ENCODE measurements at regions not wholly inside any gene's neighbourhood (a gene's known extent, or its start where the extent isn't known, plus 50 kb on each side); places are given as distances from the start of the nearest gene placed in this dataset.

DNA sequence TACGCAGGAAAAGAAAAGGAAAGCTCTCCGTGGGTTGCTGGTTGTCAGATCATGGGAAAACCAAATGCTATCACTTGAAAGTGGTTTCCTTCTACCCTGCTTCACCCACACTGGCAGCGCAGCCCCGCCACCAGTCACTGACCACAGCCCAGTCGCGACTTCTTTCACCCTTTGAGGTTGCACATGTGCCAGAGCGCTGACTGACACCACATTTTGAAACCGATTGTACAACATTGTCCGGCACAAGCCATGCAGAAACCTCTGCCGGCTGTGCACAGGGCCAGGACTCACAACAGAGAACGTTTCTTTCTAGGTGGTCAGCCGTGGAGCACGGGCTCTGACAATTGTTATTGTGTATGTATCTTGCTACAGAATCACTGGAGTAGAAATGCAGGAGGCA is 827.2 kb upstream of the POU3F3 start:
- H3K4me3 ChIP-seq (ENCODE audit: low read depth, poor library complexity, severe bottlenecking), result no peak overlapping the region
- intact Hi-C loops (cut with DNase I; ENCODE audit: low total_unique reads), result no loop called here
- TF ChIP-seq POLR2A (IDR thresholded peaks at IDR 0.05), result no peak
- TF ChIP-seq, protein P1, sequence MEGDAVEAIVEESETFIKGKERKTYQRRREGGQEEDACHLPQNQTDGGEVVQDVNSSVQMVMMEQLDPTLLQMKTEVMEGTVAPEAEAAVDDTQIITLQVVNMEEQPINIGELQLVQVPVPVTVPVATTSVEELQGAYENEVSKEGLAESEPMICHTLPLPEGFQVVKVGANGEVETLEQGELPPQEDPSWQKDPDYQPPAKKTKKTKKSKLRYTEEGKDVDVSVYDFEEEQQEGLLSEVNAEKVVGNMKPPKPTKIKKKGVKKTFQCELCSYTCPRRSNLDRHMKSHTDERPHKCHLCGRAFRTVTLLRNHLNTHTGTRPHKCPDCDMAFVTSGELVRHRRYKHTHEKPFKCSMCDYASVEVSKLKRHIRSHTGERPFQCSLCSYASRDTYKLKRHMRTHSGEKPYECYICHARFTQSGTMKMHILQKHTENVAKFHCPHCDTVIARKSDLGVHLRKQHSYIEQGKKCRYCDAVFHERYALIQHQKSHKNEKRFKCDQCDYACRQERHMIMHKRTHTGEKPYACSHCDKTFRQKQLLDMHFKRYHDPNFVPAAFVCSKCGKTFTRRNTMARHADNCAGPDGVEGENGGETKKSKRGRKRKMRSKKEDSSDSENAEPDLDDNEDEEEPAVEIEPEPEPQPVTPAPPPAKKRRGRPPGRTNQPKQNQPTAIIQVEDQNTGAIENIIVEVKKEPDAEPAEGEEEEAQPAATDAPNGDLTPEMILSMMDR (IDR thresholded peaks at IDR 0.05), result no peak
- 85% methylated on average over 13 of the region's 13 CpGs for WGBS, 2 donors
- DNase-seq (ENCODE audit: low spot score in 2 of 2), result no peak

DNA sequence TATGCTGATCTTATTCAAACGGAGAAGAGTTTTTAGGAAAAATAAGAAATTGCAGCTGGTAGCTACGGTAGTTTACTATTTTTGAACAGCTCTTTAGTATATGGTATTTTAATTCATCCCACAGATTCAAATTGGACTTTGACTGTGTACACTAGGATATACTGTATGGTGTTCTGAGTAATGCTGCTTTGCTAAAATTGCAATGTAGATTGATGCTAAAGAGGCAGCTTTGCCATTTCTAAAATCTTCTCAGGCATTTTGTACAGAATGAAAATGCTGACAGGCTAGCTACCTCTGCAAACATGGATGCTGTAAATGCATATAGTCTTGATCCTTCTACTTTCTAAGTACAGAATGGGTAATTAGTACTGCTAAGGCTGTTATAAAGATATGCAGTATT is 826.6 kb upstream of the POU3F3 start:
- no peak overlapping the region for H3K4me3 ChIP-seq (ENCODE audit: low read depth, poor library complexity, severe bottlenecking)
- WGBS, 2 donors, result 84 to 88% methylated on average over 2 of the region's 2 CpGs
- no peak for DNase-seq (ENCODE audit: low spot score in 2 of 2)
- intact Hi-C loops (cut with DNase I; ENCODE audit: low total_unique reads), result no loop called here
- TF ChIP-seq, protein P1 (IDR thresholded peaks at IDR 0.05), result no peak
- TF ChIP-seq POLR2A (IDR thresholded peaks at IDR 0.05), result no peak

DNA sequence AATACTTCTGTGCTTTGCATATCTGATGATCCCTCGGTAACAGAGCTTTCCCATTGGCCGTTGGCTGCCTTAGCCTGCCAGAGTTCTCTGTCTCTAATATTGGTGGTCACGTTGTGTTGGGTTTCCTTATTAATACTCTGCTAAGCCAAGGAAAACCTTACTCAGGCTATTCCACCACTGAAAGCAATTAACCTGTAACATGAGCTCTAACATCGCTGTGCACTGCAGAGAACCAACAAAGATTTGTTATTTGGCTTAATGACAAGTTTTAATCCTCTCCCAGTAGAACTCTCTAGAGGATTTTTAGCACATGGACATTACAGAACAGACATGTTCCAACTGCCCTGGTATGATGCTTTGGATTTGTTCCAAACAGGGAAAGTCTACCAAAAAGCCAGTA is 825.9 kb upstream of the POU3F3 start:
- WGBS, 2 donors, result 55 to 57% methylated on average over 4 of the region's 4 CpGs
- no peak for TF ChIP-seq POLR2A (IDR thresholded peaks at IDR 0.05)
- TF ChIP-seq, protein P1 (IDR thresholded peaks at IDR 0.05), result no peak
- intact Hi-C loops (cut with DNase I; ENCODE audit: low total_unique reads), result no loop called here
- no peak overlapping the region for H3K4me3 ChIP-seq (ENCODE audit: low read depth, poor library complexity, severe bottlenecking)
- DNase-seq (ENCODE audit: low spot score in 2 of 2), result no peak

DNA sequence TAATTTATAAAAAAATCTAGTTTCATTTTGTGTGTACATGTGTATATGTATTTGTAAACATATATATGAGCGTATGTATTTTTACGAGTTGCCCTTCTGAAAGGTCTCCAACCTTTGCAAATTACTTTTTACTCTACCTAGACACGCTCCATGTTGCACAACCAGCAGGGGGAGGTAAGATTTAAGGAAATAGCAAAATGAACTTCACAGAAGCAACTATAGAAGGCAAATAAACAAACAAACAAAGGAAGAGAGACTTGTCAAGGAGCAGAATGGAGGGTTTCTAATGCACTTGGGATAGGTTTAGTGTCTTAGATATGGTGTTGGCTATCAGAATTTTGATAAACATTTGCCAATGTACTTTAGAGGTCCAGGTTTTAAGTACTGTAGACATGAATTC is 820.5 kb upstream of the POU3F3 start:
- DNase-seq (ENCODE audit: low spot score in 2 of 2), result no peak
- 24 to 40% methylated on average over 3 of the region's 3 CpGs for WGBS, 2 donors
- H3K4me3 ChIP-seq (ENCODE audit: low read depth, poor library complexity, severe bottlenecking), result no peak overlapping the region
- no peak for TF ChIP-seq POLR2A (IDR thresholded peaks at IDR 0.05)
- TF ChIP-seq, protein P1 (IDR thresholded peaks at IDR 0.05), result no peak
- intact Hi-C loops (cut with DNase I; ENCODE audit: low total_unique reads), result no loop called here

DNA sequence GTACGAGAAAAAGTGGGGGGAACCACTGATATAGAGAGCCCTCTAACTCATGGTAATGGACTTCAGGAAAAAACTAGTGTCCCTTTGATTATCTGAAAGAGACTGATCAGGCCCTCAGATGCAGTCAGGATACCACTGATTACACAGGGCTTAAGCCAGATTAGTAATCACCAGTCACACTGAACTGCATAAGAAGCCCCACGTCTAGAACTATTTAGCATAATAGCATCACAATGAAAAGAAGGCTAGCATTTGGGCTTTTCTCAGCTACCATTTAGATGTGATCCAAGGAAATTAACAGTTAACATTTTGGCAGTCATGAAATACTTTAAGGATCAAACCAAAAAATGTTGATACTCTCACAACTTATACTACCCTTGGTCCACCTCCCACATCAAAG is 813.1 kb upstream of the POU3F3 start:
- no peak overlapping the region for H3K4me3 ChIP-seq (ENCODE audit: low read depth, poor library complexity, severe bottlenecking)
- DNase-seq (ENCODE audit: low spot score in 2 of 2), result no peak
- intact Hi-C loops (cut with DNase I; ENCODE audit: low total_unique reads), result no loop called here
- 76 to 89% methylated on average over 2 of the region's 2 CpGs for WGBS, 2 donors
- TF ChIP-seq, protein P1 (IDR thresholded peaks at IDR 0.05), result no peak
- no peak for TF ChIP-seq POLR2A (IDR thresholded peaks at IDR 0.05)

DNA sequence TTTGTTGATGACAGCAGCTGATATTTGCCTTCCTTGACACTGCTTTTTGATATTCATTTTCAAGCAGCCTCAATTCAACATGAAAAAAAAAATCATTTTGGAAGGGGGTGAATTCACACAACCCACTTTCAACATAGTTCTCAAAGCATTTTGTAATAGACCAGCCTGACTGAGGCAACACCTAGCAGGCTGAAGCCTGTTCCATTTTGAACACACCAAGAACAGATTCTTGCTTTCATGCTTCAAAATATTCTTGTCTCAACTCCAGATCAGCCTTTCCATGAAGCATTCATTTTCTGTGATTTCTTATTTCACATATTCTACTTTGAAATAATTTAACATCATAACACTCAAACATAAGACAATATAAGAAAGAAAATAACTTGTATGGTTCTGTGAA is 812.6 kb upstream of the POU3F3 start:
- TF ChIP-seq, protein P1 (IDR thresholded peaks at IDR 0.05), result no peak
- no peak for TF ChIP-seq POLR2A (IDR thresholded peaks at IDR 0.05)
- intact Hi-C loops (cut with DNase I; ENCODE audit: low total_unique reads), result no loop called here
- DNase-seq (ENCODE audit: low spot score in 2 of 2), result no peak
- H3K4me3 ChIP-seq (ENCODE audit: low read depth, poor library complexity, severe bottlenecking), result no peak overlapping the region

All from lower leg skin (tissue), 4 donors.